ENCODE measurements at regions not wholly inside any gene's neighbourhood (a gene's known extent, or its start where the extent isn't known, plus 50 kb on each side); places are given as distances from the start of the nearest gene placed in this dataset.

DNA sequence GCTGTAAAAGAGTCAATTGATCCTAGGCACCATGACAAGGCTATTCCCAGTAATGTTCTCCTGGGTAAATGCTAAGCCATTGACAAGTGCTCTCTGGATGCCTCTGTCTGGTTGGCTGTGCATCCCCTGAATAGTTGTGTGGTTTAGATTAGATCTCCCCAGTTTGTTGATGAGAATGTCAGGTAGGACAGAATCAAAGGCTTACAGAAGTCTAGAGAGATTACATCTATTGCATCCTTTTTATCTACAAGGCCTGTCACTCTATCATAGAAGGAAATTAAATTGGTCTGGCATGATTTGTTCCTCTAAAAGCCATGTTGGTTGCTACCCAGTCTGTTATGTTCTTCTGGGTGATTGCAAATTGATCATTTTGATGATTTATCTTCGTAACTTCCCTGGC is 548.3 kb downstream of the GATA3 start:
- TF ChIP-seq POLR2AphosphoS5 (IDR thresholded peaks at IDR 0.05; ENCODE audit: low read depth, low read length) (no peak), POLR2A (IDR thresholded peaks at IDR 0.05; ENCODE audit: low read depth, low read length) (no peak), TAF1 (IDR thresholded peaks at IDR 0.05; ENCODE audit: borderline replicate concordance, low read depth, low read length) (no peak)
